K562 (cell line): ENCODE measurements at regions not wholly inside any gene's neighbourhood (a gene's known extent, or its start where the extent isn't known, plus 50 kb on each side); places are given as distances from the start of the nearest gene placed in this dataset.

ENCODE experiments used
- ASH1L ChIP-seq: fragments of 450-650 bp; IDR thresholded peaks from 2 replicates; pipeline ENCODE4 v1.6.1; 2018; ENCODE audit warnings: borderline replicate concordance, mild to moderate bottlenecking, low read depth; ENCODE audit not compliant: partially characterized antibody
- DPF2 ChIP-seq: fragments of 450-650 bp; IDR thresholded peaks from 2 replicates; pipeline ENCODE4 v1.6.1; 2016
- HNRNPL ChIP-seq: fragments of 200-400 bp; formaldehyde crosslinking; IDR thresholded peaks from 2 replicates; pipeline ENCODE4 v1.6.1; 2017; ENCODE audit warnings: low read depth, mild to moderate bottlenecking, low read length
- HNRNPUL1 ChIP-seq: fragments of 200-400 bp; formaldehyde crosslinking; IDR thresholded peaks from 2 replicates; pipeline ENCODE4 v1.6.1; 2017; ENCODE audit warnings: low read length
- MCM7 ChIP-seq, 2 experiments: fragments of 450-650 bp; IDR thresholded peaks; 2 replicates each; pipeline ENCODE4 v1.6.1; 2016 to 2018
- PHB2 ChIP-seq: fragments of 450-650 bp; IDR thresholded peaks from 2 replicates; pipeline ENCODE4 v1.6.1; 2017; ENCODE audit warnings: low read depth
- PML ChIP-seq: IDR thresholded peaks from 2 replicates; pipeline ENCODE4 v1.6.1; 2012; ENCODE audit warnings: low read length, inconsistent platforms
- RB1 ChIP-seq: fragments of 450-650 bp; IDR thresholded peaks from 2 replicates; pipeline ENCODE4 v1.6.1; 2017; ENCODE audit warnings: low read depth, mild to moderate bottlenecking
- RUNX1 ChIP-seq: sonication (generic); IDR thresholded peaks from 2 replicates; pipeline ENCODE4 v1.6.1; 2016; ENCODE audit warnings: antibody characterized with exemption, low read depth
- SMARCC2 ChIP-seq: fragments of 450-650 bp; IDR thresholded peaks from 2 replicates; pipeline ENCODE4 v1.6.1; 2017; ENCODE audit warnings: antibody characterized with exemption, moderate library complexity, mild to moderate bottlenecking, low read depth
- SNIP1 ChIP-seq: fragments of 450-650 bp; IDR thresholded peaks from 2 replicates; pipeline ENCODE4 v1.7.1; 2017; ENCODE audit warnings: low read depth, mild to moderate bottlenecking
- SRSF9 ChIP-seq: fragments of 200-400 bp; formaldehyde crosslinking; IDR thresholded peaks from 2 replicates; pipeline ENCODE4 v1.6.1; 2017; ENCODE audit warnings: low read depth, low read length, borderline replicate concordance
- ZNF212 ChIP-seq: fragments of 450-650 bp; formaldehyde crosslinking; IDR thresholded peaks from 2 replicates; pipeline ENCODE4 v1.4.0; 2020; ENCODE audit warnings: mild to moderate bottlenecking
- ZNF217 ChIP-seq: sonication (generic); formaldehyde crosslinking; IDR thresholded peaks from 2 replicates; pipeline ENCODE4 v1.8.0; 2022; ENCODE audit warnings: mild to moderate bottlenecking, missing genetic modification reagents
- ZNF263 ChIP-seq: sonication (generic); formaldehyde crosslinking; IDR thresholded peaks from 2 replicates; pipeline ENCODE4 v1.8.0; 2022; ENCODE audit warnings: mild to moderate bottlenecking, missing genetic modification reagents, borderline replicate concordance
- TF ChIP-seq, protein P1 (sequence below): sonication (generic); formaldehyde crosslinking; IDR thresholded peaks from 2 replicates; pipeline ENCODE4 v1.9.0; 2022; ENCODE audit warnings: mild to moderate bottlenecking, missing genetic modification reagents
- TF ChIP-seq, protein P2 (sequence below), 2 experiments: fragments of 450-650 bp; IDR thresholded peaks; 2 replicates each; pipeline ENCODE4 v1.6.1; 2016
- TF ChIP-seq, protein P3 (sequence below): fragments of 250-450 bp; sonication (Bioruptor Pico); IDR thresholded peaks from 2 replicates; pipeline ENCODE4 v1.4.0; 2020; ENCODE audit warnings: borderline replicate concordance
- TF ChIP-seq, protein P4 (sequence below): fragments of 250-450 bp; sonication (Bioruptor Pico); IDR thresholded peaks from 2 replicates; pipeline ENCODE4 v1.4.0; 2020; ENCODE audit warnings: mild to moderate bottlenecking
- TF ChIP-seq, protein P5 (sequence below), 2 experiments: fragments of 150-350 bp in 1 of 2; IDR thresholded peaks; 2 replicates each; pipeline ENCODE4 v1.6.1; 2012 to 2016; ENCODE audit warnings: low read depth in 2 of 2, low read length in 2 of 2, mild to moderate bottlenecking in 1 of 2, moderate library complexity in 1 of 2

DNA sequence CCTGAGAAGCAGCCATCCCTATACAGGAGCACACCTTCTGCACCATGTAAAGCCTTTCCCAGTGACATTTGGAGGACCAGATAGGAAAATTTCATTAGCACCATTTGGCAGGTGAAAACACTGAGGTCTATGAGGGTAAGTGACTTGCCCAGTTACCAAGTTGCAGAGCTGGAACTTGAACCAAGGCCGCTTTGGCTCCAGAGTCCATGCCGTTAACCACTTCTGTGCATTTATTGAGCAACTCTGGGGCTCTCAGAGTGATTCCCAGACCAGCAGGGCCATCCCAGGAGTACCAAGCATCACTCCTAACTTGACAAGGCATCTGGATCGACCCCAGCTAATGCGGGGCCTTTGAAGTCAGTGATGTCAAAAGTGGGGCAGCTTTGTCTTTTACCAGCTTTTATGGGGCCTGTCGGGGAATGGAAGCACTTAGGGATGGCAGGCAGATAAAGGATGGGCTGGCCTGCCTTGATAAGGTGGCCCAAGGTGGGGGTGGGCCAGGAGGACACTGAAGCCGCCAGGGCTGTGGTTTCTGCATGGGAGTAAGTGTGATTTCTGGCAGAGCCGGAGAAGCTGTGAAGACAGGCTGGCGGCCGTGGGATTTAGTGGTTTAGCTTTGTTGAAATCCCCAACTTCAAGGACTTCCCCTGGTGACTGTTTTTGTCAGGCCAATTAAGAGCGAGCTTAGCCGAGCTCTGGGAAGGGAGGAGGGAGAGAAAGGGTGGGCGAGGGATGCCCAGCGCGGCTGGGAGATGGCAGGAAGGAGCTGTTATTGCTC is 127.3 kb downstream of the MACROH2A1 start (continued):
- TF ChIP-seq RB1 (peak; percentile 27; the same call in 1 of the 2 replicates), HNRNPUL1 (0 out of 2 replicates have a peak, but pooled peaks have one; percentile 32), ZNF212 (CRISPR knock-in tag) (0 out of 2 replicates have a peak, but pooled peaks have one; percentile 59), ZNF263 (peak; percentile 92), ZNF217 (CRISPR knock-in tag) (no peak), RUNX1 (peak; percentile 86), MCM7 (IDR thresholded peaks at IDR 0.05) (no peak), PHB2 (peak; percentile 89), SRSF9 (no peak), ASH1L (peak; percentile 17), DPF2 (peak; percentile 99), SMARCC2 (peak; percentile 95), PML (peak; percentile 96), HNRNPL (no peak), SNIP1 (peak; percentile 95)
- TF ChIP-seq, protein P1, sequence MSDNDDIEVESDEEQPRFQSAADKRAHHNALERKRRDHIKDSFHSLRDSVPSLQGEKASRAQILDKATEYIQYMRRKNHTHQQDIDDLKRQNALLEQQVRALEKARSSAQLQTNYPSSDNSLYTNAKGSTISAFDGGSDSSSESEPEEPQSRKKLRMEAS (CRISPR knock-in tag), result peak; percentile 70; the same call in 1 of the 2 replicates
- TF ChIP-seq, protein P2, sequence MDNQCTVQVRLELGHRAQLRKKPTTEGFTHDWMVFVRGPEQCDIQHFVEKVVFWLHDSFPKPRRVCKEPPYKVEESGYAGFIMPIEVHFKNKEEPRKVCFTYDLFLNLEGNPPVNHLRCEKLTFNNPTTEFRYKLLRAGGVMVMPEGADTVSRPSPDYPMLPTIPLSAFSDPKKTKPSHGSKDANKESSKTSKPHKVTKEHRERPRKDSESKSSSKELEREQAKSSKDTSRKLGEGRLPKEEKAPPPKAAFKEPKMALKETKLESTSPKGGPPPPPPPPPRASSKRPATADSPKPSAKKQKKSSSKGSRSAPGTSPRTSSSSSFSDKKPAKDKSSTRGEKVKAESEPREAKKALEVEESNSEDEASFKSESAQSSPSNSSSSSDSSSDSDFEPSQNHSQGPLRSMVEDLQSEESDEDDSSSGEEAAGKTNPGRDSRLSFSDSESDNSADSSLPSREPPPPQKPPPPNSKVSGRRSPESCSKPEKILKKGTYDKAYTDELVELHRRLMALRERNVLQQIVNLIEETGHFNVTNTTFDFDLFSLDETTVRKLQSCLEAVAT (IDR thresholded peaks at IDR 0.05), result peak; percentile 51 to 93; a peak in 2 of 4 replicates
- TF ChIP-seq, protein P3, sequence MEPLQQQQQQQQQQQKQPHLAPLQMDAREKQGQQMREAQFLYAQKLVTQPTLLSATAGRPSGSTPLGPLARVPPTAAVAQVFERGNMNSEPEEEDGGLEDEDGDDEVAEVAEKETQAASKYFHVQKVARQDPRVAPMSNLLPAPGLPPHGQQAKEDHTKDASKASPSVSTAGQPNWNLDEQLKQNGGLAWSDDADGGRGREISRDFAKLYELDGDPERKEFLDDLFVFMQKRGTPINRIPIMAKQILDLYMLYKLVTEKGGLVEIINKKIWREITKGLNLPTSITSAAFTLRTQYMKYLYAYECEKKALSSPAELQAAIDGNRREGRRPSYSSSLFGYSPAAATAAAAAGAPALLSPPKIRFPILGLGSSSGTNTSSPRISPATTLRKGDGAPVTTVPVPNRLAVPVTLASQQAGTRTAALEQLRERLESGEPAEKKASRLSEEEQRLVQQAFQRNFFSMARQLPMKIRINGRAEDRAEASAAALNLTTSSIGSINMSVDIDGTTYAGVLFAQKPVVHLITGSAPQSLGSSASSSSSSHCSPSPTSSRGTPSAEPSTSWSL (CRISPR knock-in tag), result 0 out of 2 replicates have a peak, but pooled peaks have one; percentile 28
- TF ChIP-seq, protein P4, sequence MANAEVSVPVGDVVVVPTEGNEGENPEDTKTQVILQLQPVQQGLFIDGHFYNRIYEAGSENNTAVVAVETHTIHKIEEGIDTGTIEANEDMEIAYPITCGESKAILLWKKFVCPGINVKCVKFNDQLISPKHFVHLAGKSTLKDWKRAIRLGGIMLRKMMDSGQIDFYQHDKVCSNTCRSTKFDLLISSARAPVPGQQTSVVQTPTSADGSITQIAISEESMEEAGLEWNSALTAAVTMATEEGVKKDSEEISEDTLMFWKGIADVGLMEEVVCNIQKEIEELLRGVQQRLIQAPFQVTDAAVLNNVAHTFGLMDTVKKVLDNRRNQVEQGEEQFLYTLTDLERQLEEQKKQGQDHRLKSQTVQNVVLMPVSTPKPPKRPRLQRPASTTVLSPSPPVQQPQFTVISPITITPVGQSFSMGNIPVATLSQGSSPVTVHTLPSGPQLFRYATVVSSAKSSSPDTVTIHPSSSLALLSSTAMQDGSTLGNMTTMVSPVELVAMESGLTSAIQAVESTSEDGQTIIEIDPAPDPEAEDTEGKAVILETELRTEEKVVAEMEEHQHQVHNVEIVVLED (CRISPR knock-in tag), result no peak
- TF ChIP-seq, protein P5, sequence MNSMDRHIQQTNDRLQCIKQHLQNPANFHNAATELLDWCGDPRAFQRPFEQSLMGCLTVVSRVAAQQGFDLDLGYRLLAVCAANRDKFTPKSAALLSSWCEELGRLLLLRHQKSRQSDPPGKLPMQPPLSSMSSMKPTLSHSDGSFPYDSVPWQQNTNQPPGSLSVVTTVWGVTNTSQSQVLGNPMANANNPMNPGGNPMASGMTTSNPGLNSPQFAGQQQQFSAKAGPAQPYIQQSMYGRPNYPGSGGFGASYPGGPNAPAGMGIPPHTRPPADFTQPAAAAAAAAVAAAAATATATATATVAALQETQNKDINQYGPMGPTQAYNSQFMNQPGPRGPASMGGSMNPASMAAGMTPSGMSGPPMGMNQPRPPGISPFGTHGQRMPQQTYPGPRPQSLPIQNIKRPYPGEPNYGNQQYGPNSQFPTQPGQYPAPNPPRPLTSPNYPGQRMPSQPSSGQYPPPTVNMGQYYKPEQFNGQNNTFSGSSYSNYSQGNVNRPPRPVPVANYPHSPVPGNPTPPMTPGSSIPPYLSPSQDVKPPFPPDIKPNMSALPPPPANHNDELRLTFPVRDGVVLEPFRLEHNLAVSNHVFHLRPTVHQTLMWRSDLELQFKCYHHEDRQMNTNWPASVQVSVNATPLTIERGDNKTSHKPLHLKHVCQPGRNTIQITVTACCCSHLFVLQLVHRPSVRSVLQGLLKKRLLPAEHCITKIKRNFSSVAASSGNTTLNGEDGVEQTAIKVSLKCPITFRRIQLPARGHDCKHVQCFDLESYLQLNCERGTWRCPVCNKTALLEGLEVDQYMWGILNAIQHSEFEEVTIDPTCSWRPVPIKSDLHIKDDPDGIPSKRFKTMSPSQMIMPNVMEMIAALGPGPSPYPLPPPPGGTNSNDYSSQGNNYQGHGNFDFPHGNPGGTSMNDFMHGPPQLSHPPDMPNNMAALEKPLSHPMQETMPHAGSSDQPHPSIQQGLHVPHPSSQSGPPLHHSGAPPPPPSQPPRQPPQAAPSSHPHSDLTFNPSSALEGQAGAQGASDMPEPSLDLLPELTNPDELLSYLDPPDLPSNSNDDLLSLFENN (IDR thresholded peaks at IDR 0.05; ENCODE audit: low read depth in 2 of 2, low read length in 2 of 2), result peak in 1 of 2 experiments; percentile 92; a peak in 2 of 4 replicates
